ENCODE measurements at regions not wholly inside any gene's neighbourhood (a gene's known extent, or its start where the extent isn't known, plus 50 kb on each side); places are given as distances from the start of the nearest gene placed in this dataset.
"Not testable (repeated sequence)": the region's sequence is repeated elsewhere in the genome, so short reads cannot be mapped to it uniquely, and the experiment has no call there.

- no peaks in the 10 kb centered on the region for H3K27me3 ChIP-seq
- DNase-seq (ENCODE audit: low spot score in 2 of 2): no peak
- no peak for TF ChIP-seq EP300 (IDR thresholded peaks at IDR 0.05)
- TF ChIP-seq CTCF (IDR thresholded peaks at IDR 0.05): no peak
- TF ChIP-seq POLR2A (IDR thresholded peaks at IDR 0.05): no peak
- no peaks in the 10 kb centered on the region for H3K36me3 ChIP-seq
- H3K27ac ChIP-seq: no peak overlapping the region
- H3K4me3 ChIP-seq: no peak overlapping the region
- no peaks in the 10 kb centered on the region for H3K9me3 ChIP-seq
- H3K4me1 ChIP-seq: no peaks in the 10 kb centered on the region
- WGBS, 2 donors: 65 to 71% methylated on average over 2 of the region's 2 CpGs
Observed at GRCh38 chr13:63774133-63774532, 2358.5 kb upstream of the PCDH20 start.

GRCh38 chr13:63773476-63773875 lies 2357.8 kb upstream of the PCDH20 start:
- no peak for DNase-seq (ENCODE audit: low spot score in 2 of 2)
- TF ChIP-seq EP300 (IDR thresholded peaks at IDR 0.05) (no peak), POLR2A (IDR thresholded peaks at IDR 0.05) (no peak), CTCF (IDR thresholded peaks at IDR 0.05) (no peak)
- no peaks in the 10 kb centered on the region for H3K9me3 ChIP-seq
- H3K36me3 ChIP-seq: no peaks in the 10 kb centered on the region
- 52 to 54% methylated on average over 3 of the region's 3 CpGs for WGBS, 2 donors
- H3K4me3 ChIP-seq: no peak overlapping the region
- no peaks in the 10 kb centered on the region for H3K4me1 ChIP-seq
- no peaks in the 10 kb centered on the region for H3K27me3 ChIP-seq
- no peak overlapping the region for H3K27ac ChIP-seq

GRCh38 chr13:63757683-63758082 lies 2342.0 kb upstream of the PCDH20 start:
- DNase-seq (ENCODE audit: low spot score in 2 of 2); H3K4me3 ChIP-seq; H3K4me1 ChIP-seq; H3K36me3 ChIP-seq; H3K27me3 ChIP-seq; H3K9me3 ChIP-seq; H3K27ac ChIP-seq: not testable (repeated sequence)
- 78 to 94% methylated on average over 2 to 3 of the region's 5 CpGs for WGBS, 2 donors

GRCh38 chr13:63749857-63750256 lies 2334.2 kb upstream of the PCDH20 start:
- no CpG with 5 or more reads among the region's 2 CpGs for WGBS, 2 donors
- H3K27me3 ChIP-seq: not testable (repeated sequence)

GRCh38 chr13:63741814-63742101 lies 2326.1 kb upstream of the PCDH20 start:
- 86 to 90% methylated on average over 2 to 4 of the region's 19 CpGs for WGBS, 2 donors
- not testable (repeated sequence) for H3K4me1 ChIP-seq; H3K4me3 ChIP-seq; H3K36me3 ChIP-seq; H3K27me3 ChIP-seq; DNase-seq (ENCODE audit: low spot score in 2 of 2); H3K27ac ChIP-seq
- H3K9me3 ChIP-seq: peaks cover 0 to 23% (median 0%) of the 10 kb centered on the region in 4 donors

More at GRCh38 chr13:63749857-63750256, 2334.2 kb upstream of the PCDH20 start:
- not testable (repeated sequence) for DNase-seq (ENCODE audit: low spot score in 2 of 2); H3K27ac ChIP-seq; H3K4me1 ChIP-seq; H3K9me3 ChIP-seq; H3K4me3 ChIP-seq; H3K36me3 ChIP-seq

GRCh38 chr13:63741029-63741813 lies 2325.6 kb upstream of the PCDH20 start:
- Histone ChIP-seq H3K4me1 (no peaks in the 10 kb centered on the region), H3K27ac (no peak overlapping the region), H3K27me3 (no peaks in the 10 kb centered on the region), H3K9me3 (peaks cover 0 to 23% (median 0%) of the 10 kb centered on the region in 4 donors), H3K36me3 (no peaks in the 10 kb centered on the region), H3K4me3 (no peak overlapping the region)
- TF ChIP-seq EP300 (IDR thresholded peaks at IDR 0.05): no peak
- TF ChIP-seq POLR2A (IDR thresholded peaks at IDR 0.05): no peak
- TF ChIP-seq CTCF (IDR thresholded peaks at IDR 0.05): no peak
- WGBS, 2 donors: 92 to 98% methylated on average over 15 to 21 of the region's 36 CpGs
- DNase-seq (ENCODE audit: low spot score in 2 of 2): no peak

- H3K4me3 ChIP-seq; DNase-seq (ENCODE audit: low spot score in 2 of 2): not testable (repeated sequence)
- 98% methylated on average over 21 of the region's 23 CpGs; no CpG with 5 or more reads in 1 of the 2 donors for WGBS, 2 donors
Observed at GRCh38 chr13:63739112-63739735, 2323.6 kb upstream of the PCDH20 start.

More at GRCh38 chr13:63739112-63739735, 2323.6 kb upstream of the PCDH20 start:
- H3K27ac ChIP-seq, H3K4me1 ChIP-seq, H3K27me3 ChIP-seq, H3K36me3 ChIP-seq: not testable (repeated sequence)
- peaks cover 0 to 23% (median 0%) of the 10 kb centered on the region in 4 donors for H3K9me3 ChIP-seq
